NCI-H1105 (cell line): ENCODE measurements at regions not wholly inside any gene's neighbourhood (a gene's known extent, or its start where the extent isn't known, plus 50 kb on each side); places are given as distances from the start of the nearest gene placed in this dataset.
A peak's percentile ranks its signal among the peaks of the same experiment; 100 is the strongest.

Experiments
- DNase-seq: peaks from one replicate; lab custom pipeline; 2025; lab: John Stamatoyannopoulos, UW

- no peak for DNase-seq
Observed at GRCh38 chr5:67297802-67298532, 101.4 kb upstream of the CD180 start.

DNA sequence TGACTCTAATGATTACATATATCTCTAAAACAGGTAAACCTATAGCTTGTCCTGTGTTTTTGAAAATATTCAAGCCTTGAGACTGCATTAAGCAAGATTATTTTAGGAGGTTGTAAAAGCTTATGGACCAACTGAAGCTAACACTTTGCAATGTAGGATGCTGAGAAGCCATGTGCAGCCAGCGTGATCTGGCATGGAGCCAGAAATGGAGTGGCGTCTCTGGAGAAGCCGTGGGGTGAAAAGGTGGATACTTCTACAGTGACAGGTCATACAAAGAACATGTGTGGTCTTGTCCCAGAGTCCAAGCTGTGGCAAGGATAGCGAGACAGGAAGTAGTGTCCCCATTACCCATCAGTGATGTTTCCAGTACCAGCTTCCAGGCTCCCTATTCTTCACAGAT is 100.8 kb upstream of the CD180 start:
- DNase-seq: peak; percentile 8

- no peak for DNase-seq
Observed at GRCh38 chr5:67294266-67294938, 97.8 kb upstream of the CD180 start.

DNA sequence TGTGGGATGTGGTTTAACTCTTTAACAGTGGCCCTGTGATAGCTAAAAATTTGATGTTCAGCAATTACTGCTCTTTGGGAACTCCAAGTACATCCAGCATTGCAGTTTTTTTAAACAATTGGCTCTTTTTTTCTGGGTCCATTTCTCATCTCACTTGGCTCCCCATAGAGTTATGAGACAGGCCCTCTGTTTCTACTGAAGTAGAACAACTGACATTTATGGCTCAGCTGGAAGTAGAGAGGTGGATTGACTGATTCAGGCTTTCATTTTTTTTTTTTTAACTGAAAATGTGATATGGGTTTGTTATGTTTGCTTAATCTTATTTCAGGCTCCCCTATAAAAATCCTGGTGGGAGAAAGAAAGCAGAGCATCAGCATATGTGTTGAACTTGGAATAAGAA is 96.6 kb upstream of the CD180 start:
- no peak for DNase-seq

GRCh38 chr5:67292201-67292940 is 95.8 kb upstream of the CD180 start:
- no peak for DNase-seq

GRCh38 chr5:67291671-67292070 is 95.1 kb upstream of the CD180 start:
- DNase-seq: no peak

DNA sequence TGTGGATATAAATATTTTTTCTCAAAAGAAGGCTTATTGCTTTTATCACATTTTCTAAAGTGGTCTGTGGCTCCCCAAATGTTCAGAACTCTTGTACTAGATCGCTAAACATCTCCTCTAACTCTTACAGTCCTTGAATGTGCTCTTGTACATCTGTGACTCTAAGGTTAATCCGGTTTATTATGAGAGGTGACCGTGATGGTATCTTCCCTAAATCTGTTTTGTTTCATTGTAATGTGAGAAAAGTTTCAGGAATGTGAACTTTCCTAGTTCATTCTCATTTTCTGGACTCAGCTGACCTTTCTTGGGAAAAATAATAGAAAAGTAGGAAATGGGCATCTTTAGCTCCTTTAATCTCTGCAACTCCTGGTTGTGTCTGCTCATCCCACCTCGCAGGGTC is 94.5 kb upstream of the CD180 start:
- no peak for DNase-seq

- DNase-seq: no peak
Observed at GRCh38 chr5:67290655-67291054, 94.1 kb upstream of the CD180 start.

GRCh38 chr5:67289763-67290521 is 93.3 kb upstream of the CD180 start:
- no peak for DNase-seq

- DNase-seq: no peak
Observed at GRCh38 chr5:67287510-67288268, 91.1 kb upstream of the CD180 start.

GRCh38 chr5:67286006-67286405 is 89.4 kb upstream of the CD180 start:
- no peak for DNase-seq

- DNase-seq: no peak
Observed at GRCh38 chr5:67283988-67284487, 87.4 kb upstream of the CD180 start.

GRCh38 chr5:67283275-67283987 is 86.8 kb upstream of the CD180 start:
- no peak for DNase-seq

GRCh38 chr5:67281874-67282273 is 85.3 kb upstream of the CD180 start:
- no peak for DNase-seq

DNA sequence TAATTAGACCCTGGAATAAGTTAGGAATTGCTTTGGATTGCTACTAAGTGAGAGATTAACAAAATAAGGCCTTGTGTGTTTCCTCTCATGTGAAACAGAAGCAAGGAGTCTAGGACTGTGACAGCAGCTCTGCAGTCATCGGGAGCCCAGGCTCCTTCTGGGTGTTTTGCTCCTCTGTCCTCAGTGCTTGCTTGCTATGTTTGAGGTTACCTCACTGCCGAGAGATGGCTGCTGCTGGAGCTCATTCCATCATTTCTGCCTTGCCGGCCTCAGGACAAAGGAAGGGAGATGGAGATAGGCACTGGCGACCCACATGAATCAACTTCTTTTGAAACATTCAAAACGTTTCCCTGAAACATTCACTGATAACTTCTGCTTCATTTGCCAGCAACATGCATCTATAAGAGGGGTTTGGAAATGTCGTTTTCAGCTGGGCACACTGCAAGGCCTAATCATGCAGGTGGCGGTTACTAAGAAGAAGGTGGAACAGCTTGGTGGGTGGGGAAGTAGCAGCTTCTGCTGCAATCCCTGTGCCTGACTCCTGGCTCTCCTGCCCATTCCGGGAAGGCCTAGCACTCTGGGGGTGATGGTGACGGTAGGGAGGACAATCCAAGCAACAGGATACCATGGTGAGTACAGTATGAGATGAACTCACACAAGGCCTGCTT is 77.2 kb upstream of the CD180 start:
- DNase-seq: no peak

- no peak for DNase-seq
Observed at GRCh38 chr5:67272453-67273130, 76.0 kb upstream of the CD180 start.

GRCh38 chr5:67268231-67269021 is 71.8 kb upstream of the CD180 start:
- peak; percentile 35 for DNase-seq

- no peak for DNase-seq
Observed at GRCh38 chr5:67267512-67268216, 71.1 kb upstream of the CD180 start.
